Kidney (tissue), 13 donors: ENCODE measurements at regions not wholly inside any gene's neighbourhood (a gene's known extent, or its start where the extent isn't known, plus 50 kb on each side); places are given as distances from the start of the nearest gene placed in this dataset.

Experiments
- DNase-seq, 5 donors: peaks; one replicate each; pipeline ENCODE4 v3.0.0-alpha.2; 2013 to 2020
- FAIRE-seq: peaks from 2 replicates; lab custom pipeline; 2012; peaks lifted over from hg19 to GRCh38; lab: Jason Lieb, UNC
- H3K27ac ChIP-seq, 2 donors: one replicate each; pipeline ENCODE4 v1.7.0; 2013; ENCODE audit warnings: low read depth in 2 of 2, low read length in 2 of 2, inconsistent platforms in 1 of 2
- H3K27me3 ChIP-seq: one replicate; pipeline ENCODE4 v1.7.1; 2013; ENCODE audit warnings: low read length, inconsistent platforms; ENCODE audit not compliant: control insufficient read depth, insufficient read depth
- H3K36me3 ChIP-seq, 3 donors: one replicate each; pipeline versions ENCODE4 v1.7.0 to v1.7.1; 2013; ENCODE audit warnings: low read length in 3 of 3, control low read depth in 1 of 3, inconsistent platforms in 1 of 3; ENCODE audit not compliant: insufficient read depth in 3 of 3, control insufficient read depth in 2 of 3
- H3K4me1 ChIP-seq, 3 donors: one replicate each; pipeline versions ENCODE4 v1.7.0 to v1.7.1; 2013; ENCODE audit warnings: low read length in 3 of 3, inconsistent platforms in 1 of 3, low read depth in 1 of 3; ENCODE audit not compliant: control insufficient read depth in 2 of 3, insufficient read depth in 2 of 3
- H3K4me3 ChIP-seq, 3 donors: one replicate each; pipeline versions ENCODE4 v1.7.0 to v1.8.1; 2013; ENCODE audit warnings: low read length in 3 of 3, control low read depth in 1 of 3, inconsistent platforms in 1 of 3
- H3K9ac ChIP-seq, 3 donors: one replicate each; pipeline versions ENCODE4 v1.7.0 to v1.7.1; 2013; ENCODE audit warnings: low read length in 3 of 3, control low read depth in 1 of 3, inconsistent platforms in 1 of 3
- H3K9me3 ChIP-seq, 3 donors: one replicate each; pipeline versions ENCODE4 v1.7.0 to v1.7.1; 2013; ENCODE audit warnings: low read length in 3 of 3, control low read depth in 1 of 3, inconsistent platforms in 1 of 3; ENCODE audit not compliant: control insufficient read depth in 2 of 3, insufficient read depth in 1 of 3
- intact Hi-C: fragments of 100-400 bp; cut with DNase I; formaldehyde crosslinking; loops from one replicate; pipeline ENCODE4 v1.11.1; 2022
- TF ChIP-seq, protein P1 (sequence below): IDR thresholded peaks from 3 replicates; pipeline ENCODE4 v1.5.1; 2012; ENCODE audit warnings: mild to moderate bottlenecking, moderate library complexity, borderline replicate concordance; ENCODE audit not compliant: insufficient read depth; ENCODE audit errors: extremely low read depth
- donor health status: control.
- donor health status: control.
- donor health status: control.
- donor health status: control.
- donor health status: control.
- donor health status: DM: yes; HTN: yes; CAD: no.
- donor health status: Normal renal cell carcinoma (clear cell type).

DNA sequence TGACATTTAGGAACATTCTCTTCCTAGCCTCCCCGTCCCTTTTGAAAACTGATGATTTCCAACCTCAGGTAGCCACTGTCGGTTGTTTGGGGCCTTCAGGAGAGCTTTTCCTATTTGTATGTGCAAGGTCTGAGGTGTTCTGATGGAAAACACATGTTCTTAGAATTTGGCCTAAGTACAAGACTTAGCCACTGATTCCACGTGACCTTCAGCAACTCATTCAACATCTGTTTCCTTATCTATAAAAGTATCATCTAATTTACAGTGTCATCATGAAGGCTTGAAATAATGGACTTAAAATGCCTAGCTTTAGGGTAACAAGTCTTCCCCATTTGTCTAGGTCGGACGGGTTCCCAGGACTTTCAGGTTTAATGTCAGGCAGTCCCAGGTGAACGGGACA lies 259.3 kb downstream of the SOX9 start:
- Histone ChIP-seq H3K4me1 (peaks cover 0 to 4% (median 0%) of the 10 kb centered on the region in 3 donors), H3K9ac (no peak overlapping the region), H3K27ac (no peak overlapping the region), H3K27me3 (no peaks in the 10 kb centered on the region), H3K36me3 (no peaks in the 10 kb centered on the region), H3K4me3 (no peak overlapping the region), H3K9me3 (no peaks in the 10 kb centered on the region)
- TF ChIP-seq, protein P1, sequence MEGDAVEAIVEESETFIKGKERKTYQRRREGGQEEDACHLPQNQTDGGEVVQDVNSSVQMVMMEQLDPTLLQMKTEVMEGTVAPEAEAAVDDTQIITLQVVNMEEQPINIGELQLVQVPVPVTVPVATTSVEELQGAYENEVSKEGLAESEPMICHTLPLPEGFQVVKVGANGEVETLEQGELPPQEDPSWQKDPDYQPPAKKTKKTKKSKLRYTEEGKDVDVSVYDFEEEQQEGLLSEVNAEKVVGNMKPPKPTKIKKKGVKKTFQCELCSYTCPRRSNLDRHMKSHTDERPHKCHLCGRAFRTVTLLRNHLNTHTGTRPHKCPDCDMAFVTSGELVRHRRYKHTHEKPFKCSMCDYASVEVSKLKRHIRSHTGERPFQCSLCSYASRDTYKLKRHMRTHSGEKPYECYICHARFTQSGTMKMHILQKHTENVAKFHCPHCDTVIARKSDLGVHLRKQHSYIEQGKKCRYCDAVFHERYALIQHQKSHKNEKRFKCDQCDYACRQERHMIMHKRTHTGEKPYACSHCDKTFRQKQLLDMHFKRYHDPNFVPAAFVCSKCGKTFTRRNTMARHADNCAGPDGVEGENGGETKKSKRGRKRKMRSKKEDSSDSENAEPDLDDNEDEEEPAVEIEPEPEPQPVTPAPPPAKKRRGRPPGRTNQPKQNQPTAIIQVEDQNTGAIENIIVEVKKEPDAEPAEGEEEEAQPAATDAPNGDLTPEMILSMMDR, result no peak
- DNase-seq (no peak), FAIRE-seq (no peak)
- intact Hi-C loops, result no loop called here

DNA sequence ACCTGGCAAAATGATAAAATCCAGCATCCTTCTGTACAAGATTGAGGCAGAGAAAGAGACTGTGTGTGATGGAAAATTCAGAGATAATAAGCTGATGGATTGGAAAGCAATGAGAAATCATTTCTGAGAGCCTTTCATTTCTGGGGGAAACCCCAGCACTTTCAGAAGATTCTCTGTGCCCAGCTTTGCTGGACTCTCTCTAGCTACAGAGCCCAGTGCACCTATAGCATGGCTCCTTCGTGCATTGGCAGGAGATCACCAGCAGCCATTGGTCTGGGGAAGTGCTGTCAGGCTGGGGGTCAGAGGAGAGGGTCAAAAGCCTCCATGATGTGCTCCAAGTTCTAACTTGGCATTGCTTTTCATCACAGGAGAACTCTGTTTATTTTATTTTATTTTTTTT lies 259.9 kb downstream of the SOX9 start:
- Histone ChIP-seq H3K4me3 (no peak overlapping the region), H3K9me3 (no peaks in the 10 kb centered on the region), H3K4me1 (peaks cover 0 to 4% (median 0%) of the 10 kb centered on the region in 3 donors), H3K27me3 (no peaks in the 10 kb centered on the region), H3K36me3 (no peaks in the 10 kb centered on the region), H3K27ac (no peak overlapping the region), H3K9ac (no peak overlapping the region)
- FAIRE-seq (no peak), DNase-seq (no peak)
- intact Hi-C loops, result no loop called here
- TF ChIP-seq, protein P1, result no peak

DNA sequence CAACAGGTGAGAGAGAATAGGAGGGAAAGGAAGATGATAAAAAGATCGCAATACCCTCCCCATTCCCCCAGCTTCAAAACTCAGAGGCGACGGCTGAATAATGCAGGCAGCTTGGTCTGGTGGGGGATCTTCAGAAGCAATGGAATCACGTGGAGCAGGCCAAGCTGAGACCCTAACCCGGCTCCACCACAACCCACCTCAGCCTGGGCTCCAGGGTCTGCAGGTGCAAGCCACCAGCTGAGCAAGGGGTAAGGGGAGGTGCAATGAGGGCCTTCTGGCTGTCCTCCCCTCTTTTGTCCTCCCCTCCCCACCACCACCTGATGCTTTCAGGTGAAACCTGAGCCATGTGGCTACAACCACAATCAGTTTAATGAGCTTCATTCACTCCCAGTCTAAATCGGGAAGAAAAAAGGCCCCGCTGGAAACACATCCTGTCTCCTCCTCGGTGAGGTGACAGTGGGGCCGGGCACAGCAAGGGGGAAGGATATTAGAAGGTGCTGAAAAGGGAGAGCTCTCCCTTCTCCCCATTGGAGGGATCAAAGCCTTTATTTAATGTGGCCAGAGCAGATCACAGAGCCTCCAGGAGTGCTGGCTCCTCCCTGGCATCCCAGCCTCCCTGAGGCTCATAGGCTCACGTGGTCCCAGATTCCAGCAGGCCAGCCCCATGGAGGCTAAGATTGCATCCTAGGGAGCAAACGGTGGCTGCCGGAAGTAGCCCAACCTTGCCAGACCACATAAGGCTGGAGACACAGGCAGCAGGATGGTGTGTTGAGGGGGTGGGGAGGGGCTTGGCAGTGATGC lies 261.0 kb downstream of the SOX9 start:
- intact Hi-C loops, result no loop called here
- H3K9ac ChIP-seq, result no peak overlapping the region
- no peaks in the 10 kb centered on the region for H3K36me3 ChIP-seq
- TF ChIP-seq, protein P1, result no peak
- H3K4me3 ChIP-seq, result no peak overlapping the region
- H3K27ac ChIP-seq, result no peak overlapping the region
- H3K4me1 ChIP-seq, result peaks cover 0 to 4% (median 0%) of the 10 kb centered on the region in 3 donors
- no peaks in the 10 kb centered on the region for H3K9me3 ChIP-seq
- no peak for FAIRE-seq
- peak in 4 of 5 donors; percentile 68 to 78 (median 71) for DNase-seq
- no peaks in the 10 kb centered on the region for H3K27me3 ChIP-seq
